Activated CD4-positive, alpha-beta T cell treated with anti-CD3 and anti-CD28 coated beads, Interleukin-10, Interleukin-2, amounts not matched to agents 100 ng/mL and 50 ng/mL, durations not matched to agents 16 hours and 8 hours (primary cell): ENCODE measurements at regions not wholly inside any gene's neighbourhood (a gene's known extent, or its start where the extent isn't known, plus 50 kb on each side); places are given as distances from the start of the nearest gene placed in this dataset.
A peak's percentile ranks its signal among the peaks of the same experiment; 100 is the strongest.
"Not testable (repeated sequence)": the region's sequence is repeated elsewhere in the genome, so short reads cannot be mapped to it uniquely, and the experiment has no call there.

Experiments
- DNase-seq: peaks from one replicate; pipeline ENCODE4 v3.0.0-alpha.2; 2020

DNA sequence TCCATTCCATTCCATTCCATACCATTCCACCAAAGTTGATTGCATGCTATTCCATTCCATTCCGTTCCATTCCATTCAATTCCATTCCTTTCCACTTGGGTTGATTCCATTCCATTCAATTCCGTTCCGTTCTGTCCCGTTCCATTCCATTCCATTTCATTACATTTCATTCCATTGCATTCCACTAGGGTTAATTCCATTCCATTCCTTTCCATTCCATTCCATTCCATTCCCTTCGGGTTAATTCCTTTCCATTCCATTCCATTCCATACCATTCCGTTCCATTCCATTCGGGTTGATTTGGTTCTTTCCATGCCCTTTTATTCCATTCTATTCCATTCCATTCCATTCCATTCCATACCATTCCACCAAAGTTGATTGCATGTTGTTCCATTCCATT, 131.9 kb downstream of the CWH43 start:
- DNase-seq, result not testable (repeated sequence)

DNA sequence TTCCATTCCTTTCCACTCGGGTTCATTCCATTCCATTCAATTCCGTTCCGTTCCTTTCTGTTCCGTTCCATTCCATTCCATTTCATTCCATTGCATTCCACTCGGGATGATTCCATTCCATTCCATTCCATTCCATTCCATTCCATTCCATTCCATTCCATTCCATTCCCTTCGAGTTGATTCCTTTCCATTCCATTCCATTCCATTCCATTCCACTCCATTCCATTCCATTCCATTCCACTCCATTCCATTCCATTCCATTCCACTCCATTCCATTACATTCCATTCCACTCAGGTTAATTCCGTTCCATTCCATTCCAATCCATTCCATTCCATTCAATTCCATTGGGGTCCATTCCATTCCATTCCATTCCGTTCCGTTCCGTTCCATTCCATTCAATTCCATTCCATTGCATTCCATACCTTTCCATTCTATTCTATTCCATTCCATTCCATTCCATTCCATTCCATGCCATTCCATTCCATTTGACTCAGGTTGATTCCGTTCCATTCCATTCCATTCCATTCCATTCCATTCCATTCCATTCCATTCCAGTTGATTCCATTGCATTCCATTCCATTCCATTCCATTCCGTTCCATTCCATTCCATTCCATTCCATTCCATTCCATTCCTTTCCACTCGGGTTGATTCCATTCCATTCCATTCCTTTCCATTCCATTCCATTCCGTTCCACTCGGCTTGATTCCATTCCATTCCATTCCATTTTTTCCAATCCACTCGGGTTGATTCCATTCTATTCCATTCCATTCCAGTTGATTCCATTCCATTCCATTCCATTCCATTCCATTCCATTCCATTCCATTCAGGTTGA, 132.5 kb downstream of the CWH43 start:
- not testable (repeated sequence) for DNase-seq

DNA sequence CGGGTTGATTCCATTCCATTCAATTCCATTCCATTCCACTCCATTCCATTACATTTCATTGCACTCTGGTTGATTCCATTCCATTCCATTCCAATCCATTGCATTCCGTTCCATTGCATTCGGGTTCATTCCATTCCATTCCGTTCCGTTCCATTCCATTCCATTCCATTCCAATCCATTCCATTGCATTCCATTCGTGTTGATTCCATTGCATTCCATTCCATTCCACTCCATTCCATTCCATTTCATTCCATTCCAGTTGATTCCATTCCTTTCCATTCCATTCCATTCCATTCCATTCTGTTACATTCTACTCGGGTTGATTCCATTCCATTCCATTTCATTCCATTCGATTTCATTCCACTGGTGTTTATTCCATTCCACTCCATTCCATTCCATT, 133.3 kb downstream of the CWH43 start:
- DNase-seq, result not testable (repeated sequence)

DNA sequence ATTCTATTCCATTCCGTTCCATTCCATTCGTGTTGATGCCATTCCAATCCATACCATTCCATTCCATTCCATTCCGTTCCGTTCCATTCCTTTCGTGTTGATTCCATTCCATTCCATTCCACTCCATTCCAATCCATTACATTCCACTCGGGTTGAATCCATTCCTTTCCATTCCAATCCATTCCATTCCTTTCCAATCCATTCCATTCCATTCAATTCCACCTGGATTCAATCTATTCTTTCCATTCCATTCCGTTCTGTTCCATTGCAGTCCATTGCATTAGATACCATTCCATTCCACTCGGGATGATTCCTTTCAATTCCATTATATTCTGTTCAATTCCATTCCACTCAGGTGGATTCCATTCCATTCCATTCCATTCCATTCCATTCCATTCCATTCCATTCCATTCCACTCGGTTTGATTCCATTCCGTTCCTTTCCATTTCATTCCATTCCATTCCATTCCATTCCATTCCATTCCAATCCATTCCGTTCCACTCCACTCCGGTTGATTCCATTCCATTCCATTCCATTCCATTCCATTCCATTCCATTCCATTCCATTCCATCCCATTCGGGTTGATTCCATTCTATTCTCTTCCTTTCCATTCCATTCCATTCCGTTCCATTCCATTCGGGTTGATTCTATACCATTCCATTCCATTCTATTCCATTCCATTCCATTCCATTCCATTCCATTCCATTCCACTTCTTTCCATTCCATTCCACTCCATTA, 134.1 kb downstream of the CWH43 start:
- DNase-seq, result not testable (repeated sequence)

DNA sequence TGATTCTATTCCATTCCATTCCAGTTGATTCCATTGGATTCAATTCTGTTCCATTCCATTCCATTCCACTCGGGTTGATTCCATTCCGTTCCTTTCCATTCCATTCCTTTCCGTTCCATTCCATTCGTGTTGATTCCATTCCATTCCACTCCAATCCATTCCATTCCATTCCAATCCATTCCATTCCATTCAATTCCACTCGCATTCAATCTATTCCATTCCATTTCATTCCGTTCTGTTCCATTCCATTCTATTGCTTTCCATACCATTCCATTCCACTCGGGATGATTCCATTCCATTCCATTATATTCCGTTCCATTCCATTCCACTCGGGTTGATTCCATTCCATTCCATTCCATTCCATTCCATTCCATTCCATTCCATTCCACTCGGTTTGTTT, 134.7 kb downstream of the CWH43 start:
- peak; percentile 51 for DNase-seq

DNA sequence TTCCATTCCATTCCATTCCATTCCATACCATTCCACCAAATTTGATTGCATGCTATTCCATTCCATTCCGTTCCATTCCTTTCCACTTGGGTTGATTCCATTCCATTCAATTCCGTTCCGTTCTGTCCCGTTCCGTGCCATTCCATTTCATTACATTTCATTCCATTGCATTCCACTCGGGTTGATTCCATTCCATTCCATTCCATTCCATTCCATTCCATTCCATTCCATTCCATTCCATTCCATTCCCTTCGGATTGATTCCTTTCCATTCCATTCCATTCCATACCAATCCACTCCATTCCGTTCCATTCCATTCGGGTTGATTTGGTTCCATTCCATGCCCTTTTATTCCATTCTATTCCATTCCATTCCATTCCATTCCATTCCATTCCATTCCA, 140.4 kb downstream of the CWH43 start:
- DNase-seq, result not testable (repeated sequence)

DNA sequence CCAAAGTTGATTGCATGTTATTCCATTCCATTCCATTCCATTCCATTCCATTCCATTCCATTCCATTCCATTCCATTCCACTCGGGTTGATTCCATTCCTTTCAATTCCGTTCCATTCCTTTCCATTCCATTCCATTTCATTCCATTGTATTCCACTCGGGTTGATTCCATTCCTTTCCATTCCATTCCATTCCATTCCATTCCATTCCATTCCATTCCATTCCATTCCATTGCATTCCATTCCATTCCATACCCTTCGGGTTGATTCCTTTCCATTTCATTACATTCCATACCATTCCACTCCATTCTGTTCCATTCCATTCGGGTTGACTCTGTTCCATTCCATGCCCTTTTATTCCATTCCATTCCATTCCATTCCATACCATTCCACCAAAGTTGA, 140.8 kb downstream of the CWH43 start:
- DNase-seq, result not testable (repeated sequence)

DNA sequence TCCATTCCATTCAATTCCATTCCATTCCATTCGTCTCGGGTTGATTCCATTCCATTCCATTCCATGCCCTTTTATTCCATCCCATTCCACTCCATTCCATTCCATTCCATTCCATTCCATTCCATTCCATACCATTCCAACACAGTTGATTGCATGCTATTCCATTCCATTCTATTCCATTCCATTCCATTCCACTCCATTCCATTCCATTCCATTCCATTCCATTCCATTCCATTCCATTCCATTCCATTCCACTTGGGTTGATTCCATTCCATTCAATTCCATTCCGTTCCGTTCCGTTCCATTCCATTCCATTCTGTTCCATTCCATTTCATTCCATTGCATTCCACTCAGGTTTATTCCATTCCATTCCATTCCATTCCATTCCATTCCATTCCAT, 143.3 kb downstream of the CWH43 start:
- not testable (repeated sequence) for DNase-seq

DNA sequence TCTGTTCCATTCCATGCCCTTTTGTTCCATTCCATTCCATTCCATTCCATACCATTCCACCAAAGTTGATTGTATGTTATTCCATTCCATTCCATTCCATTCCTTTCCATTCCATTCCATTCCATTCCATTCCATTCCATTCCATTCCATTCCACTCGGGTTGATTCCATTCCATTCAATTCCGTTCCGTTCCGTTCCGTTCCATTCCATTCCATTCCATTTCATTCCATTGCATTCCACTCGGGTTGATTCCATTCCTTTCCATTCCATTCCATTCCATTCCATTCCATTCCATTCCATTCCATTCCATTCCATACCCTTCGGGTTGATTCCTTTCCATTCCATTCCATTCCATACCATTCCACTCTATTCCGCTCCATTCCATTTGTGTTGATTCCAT, 143.8 kb downstream of the CWH43 start:
- not testable (repeated sequence) for DNase-seq

DNA sequence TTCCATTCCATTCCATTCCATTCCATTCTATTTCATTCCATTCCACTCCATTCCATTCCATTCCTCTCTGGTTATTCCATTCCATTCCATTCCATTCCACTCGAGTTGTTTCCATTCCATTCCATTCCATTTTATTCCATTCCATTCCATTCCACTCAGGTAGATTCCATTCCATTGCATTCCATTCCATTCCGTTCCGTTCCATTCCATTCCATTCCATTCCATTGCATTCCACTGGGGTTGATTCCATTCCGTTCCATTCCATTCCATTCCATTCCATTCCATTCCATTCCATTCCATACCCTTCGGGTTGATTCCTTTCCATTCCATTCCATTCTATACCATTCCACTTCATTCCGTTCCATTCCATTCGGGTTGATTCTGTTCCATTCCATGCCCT, 144.6 kb downstream of the CWH43 start:
- DNase-seq, result not testable (repeated sequence)

DNA sequence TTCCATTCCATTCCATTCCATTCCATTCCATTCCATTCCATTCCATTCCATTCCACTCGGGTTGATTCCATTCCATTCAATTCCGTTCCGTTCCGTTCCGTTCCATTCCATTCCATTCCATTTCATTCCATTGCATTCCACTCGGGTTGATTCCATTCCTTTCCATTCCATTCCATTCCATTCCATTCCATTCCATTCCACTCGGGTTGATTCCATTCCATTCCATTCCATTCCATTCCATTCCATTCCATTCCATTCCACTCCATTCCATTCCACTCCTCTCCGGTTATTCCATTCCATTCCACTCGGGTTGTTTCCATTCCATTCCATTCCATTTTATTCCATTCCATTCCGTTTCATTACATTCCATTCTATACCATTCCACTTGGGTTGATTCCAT, 151.0 kb downstream of the CWH43 start:
- not testable (repeated sequence) for DNase-seq

DNA sequence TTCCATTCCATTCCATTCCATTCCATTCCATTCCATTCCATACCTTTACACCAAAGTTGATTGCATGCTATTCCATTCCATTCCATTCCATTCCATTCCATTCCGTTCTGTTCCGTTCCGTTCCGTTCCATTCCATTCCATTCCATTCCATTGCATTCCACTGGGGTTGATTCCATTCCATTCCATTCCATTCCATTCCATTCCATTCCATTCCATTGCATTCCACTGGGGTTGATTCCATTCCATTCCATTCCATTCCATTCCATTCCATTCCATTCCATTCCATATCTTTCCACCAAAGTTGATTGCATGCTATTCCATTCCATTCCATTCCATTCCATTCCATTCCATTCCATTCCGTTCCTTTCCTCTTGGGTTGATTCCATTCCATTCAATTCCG, 151.9 kb downstream of the CWH43 start:
- DNase-seq, result not testable (repeated sequence)

DNA sequence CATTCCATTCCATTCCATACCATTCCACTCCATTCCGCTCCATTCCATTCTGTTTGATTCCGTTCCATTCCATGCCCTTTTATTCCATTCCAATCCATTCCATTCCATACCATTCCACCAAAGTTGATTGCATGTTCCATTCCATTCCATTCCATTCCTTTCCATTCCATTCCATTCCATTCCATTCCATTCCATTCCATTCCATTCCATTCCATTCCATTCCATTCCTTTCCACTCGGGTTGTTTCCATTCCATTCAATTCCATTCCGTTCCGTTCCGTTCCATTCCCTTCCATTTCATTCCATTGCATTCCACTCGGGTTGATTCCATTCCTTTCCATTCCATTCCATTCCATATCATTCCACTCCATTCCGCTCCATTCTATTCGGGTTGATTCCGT, 152.7 kb downstream of the CWH43 start:
- DNase-seq, result not testable (repeated sequence)

DNA sequence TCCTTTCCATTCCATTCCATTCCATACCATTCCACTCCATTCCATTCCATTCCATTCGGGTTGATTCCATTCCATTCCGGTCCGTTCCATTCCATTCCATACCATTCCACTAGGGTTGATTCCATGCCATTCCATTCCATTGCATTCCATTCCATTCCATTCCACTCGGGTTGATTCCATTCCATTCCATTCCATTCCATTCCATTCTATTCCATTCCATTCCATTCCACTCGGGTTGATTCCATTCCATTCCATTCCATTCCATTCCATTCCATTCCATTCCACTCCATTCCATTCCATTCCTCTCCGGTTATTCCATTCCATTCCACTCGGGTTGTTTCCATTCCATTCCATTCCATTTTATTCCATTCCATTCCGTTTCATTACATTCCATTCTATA, 153.4 kb downstream of the CWH43 start:
- DNase-seq, result not testable (repeated sequence)

DNA sequence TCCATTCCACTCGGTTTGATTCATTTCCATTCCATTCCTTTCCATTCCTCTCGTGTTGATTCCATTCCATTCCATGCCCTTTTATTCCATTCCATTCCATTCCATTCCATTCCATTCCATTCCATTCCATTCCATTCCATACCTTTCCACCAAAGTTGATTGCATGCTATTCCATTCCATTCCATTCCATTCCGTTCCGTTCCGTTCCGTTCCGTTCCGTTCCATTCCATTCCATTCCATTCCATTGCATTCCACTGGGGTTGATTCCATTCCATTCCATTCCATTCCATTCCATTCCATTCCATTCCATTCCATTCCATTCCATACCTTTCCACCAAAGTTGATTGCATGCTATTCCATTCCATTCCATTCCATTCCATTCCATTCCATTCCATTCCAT, 154.3 kb downstream of the CWH43 start:
- not testable (repeated sequence) for DNase-seq

DNA sequence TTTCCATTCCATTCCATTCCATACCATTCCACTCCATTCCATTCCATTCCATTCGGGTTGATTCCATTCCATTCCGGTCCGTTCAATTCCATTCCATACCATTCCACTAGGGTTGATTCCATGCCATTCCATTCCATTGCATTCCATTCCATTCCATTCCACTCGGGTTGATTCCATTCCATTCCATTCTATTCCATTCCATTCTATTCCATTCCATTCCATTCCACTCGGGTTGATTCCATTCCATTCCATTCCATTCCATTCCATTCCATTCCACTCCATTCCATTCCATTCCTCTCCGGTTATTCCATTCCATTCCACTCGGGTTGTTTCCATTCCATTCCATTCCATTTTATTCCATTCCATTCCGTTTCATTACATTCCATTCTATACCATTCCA, 155.9 kb downstream of the CWH43 start:
- DNase-seq, result not testable (repeated sequence)

DNA sequence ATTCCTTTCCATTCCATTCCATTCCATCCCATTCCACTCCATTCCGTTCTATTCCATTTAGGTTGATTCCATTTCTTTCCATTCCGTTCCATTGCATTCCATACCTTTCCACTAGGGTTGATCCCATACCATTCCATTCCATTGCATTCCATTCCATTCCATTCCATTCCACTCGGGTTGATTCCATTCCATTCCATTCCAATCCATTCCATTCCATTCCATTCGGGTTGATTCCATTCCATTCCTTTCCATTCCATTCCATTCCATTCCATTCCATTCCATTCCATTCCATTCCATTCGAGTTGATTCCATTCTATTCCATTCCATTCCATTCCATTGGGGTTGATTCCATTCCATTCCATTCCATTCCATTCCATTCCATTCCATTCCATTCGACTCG, 161.1 kb downstream of the CWH43 start:
- DNase-seq, result not testable (repeated sequence)

DNA sequence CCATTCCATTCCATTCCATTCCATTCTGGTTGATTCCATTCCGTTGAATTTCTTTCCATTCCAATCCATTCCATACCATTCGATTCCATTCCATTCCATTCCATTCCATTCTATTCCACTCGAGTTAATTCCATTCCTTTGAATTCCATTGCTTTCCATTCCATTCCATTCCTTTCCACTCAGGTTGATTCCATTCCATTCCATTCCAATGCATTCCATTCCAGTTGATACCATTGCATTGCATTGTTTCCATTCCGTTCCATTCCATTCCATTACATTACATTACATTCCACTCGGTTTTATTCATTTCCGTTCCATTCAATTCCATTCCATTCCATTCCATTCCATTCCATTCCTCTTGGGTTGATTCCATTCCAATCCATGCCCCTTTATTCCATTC, 161.5 kb downstream of the CWH43 start:
- DNase-seq, result not testable (repeated sequence)

DNA sequence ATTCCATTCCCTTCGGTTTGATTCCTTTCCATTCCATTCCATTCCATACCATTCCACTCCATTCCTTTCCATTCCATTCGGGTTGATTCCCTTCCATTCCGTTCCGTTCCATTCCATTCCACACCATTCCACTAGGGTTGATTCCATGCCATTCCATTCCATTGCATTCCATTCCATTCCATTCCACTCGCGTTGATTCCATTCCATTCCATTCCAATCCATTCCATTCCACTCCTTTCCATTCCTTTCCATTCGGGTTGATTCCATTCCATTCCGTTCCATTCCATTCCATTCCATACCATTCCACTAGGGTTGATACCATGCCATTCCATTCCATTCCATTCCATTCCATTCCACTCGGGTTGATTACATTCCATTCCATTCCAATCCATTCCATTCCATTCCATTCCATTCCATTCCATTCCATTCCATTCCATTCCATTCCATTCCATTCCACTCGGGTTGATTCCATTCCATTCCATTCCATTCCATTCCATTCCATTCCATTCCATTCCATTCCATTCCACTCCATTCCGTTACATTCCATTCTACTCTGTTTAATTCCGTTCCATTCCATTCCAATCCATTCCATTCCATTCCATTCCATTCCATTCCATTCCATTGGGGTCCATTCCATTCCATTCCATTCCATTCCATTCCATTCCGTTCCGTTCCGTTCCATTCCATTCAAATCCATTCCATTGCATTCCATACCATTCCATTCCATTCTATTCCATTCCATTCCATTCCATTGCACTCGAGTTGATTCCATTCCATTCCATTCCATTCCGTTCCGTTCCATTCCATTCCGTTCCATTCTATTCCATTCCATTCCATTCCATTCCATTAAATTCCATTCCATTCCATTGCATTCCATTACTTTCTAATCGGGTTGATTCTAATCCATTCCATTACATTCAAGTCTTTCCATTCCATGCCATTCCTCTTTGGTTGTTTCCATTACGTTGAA, 163.2 kb downstream of the CWH43 start:
- peak; percentile 23 for DNase-seq

DNA sequence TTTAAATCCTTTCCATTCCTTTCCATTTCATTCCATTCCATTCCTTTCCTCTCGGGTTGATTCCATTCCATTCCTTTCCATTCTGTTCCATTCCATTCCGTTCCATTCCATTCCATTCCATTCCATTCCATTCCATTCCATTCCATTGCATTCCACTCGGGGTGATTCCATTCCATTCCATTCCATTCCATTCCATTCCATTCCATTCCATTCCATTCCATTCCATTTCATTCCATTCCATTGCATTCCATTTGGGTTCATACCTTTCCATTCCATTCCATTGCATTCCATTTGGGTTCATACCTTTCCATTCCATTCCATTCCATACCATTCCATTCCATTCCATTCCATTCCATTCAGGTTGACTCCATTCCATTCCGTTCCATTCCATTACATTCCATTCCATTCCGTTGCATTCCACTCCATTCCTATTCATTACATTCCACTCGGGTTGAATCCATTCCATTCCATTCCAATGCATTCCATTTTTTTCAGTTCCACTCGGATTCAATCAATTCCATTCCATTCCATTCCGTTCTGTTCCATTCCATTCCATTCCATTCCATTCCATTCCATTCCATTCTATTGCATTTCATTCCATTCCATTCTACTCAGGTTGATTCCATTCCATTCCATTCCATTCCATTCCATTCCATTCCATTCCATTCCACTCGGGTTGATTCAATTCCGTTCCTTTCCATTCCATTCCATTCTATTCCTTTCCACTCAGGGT, 164.4 kb downstream of the CWH43 start:
- not testable (repeated sequence) for DNase-seq

DNA sequence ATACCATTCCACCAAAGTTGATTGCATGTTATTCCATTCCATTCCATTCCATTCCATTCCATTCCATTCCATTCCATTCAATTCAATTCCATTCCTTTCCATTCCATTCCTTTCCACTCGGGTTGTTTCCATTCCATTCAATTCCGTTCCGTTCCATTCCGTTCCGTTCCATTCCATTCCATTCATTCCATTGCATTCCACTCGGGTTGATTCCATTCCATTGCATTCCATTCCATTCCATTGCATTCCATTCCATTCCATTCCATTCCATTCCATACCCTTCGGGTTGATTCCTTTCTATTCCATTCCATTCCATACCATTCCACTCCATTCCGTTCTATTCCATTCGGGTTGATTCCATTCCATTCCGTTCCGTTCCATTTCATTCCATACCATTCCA, 166.9 kb downstream of the CWH43 start:
- not testable (repeated sequence) for DNase-seq
